HL-60 (cell line): ENCODE measurements at regions not wholly inside any gene's neighbourhood (a gene's known extent, or its start where the extent isn't known, plus 50 kb on each side); places are given as distances from the start of the nearest gene placed in this dataset.

Experiments
- DNase-seq, 2 experiments: peaks; one replicate each; pipeline ENCODE4 v3.0.0-alpha.2; 2010 to 2020; ENCODE audit warnings: low read depth in 1 of 2, low spot score in 1 of 2
- H3K27ac ChIP-seq: fragments of 250-450 bp; sonication (Bioruptor Pico); replicated peaks from 2 replicates; pipeline ENCODE4 v1.5.1; 2020; ENCODE audit warnings: mild to moderate bottlenecking, moderate library complexity
- H3K27me3 ChIP-seq: fragments of 250-450 bp; sonication (Bioruptor Pico); 2 replicates; pipeline ENCODE4 v1.5.1; 2021; ENCODE audit warnings: mild to moderate bottlenecking, moderate library complexity; ENCODE audit not compliant: insufficient read depth, poor library complexity, severe bottlenecking
- H3K4me3 ChIP-seq: replicated peaks from 2 replicates; pipeline ENCODE4 v1.5.1; 2011; ENCODE audit warnings: mild to moderate bottlenecking, control low read depth, low read length; ENCODE audit not compliant: insufficient read depth
- CTCF ChIP-seq: IDR thresholded peaks from one replicate; pipeline ENCODE4 v1.5.1; 2011; ENCODE audit warnings: low read length, control low read depth, inconsistent platforms; ENCODE audit not compliant: insufficient read depth
- GABPA ChIP-seq: IDR thresholded peaks from 2 replicates; pipeline ENCODE4 v1.6.1; 2012; ENCODE audit warnings: low read depth
- POLR2AphosphoS5 ChIP-seq: IDR thresholded peaks from 2 replicates; pipeline ENCODE4 v1.6.1; 2012; ENCODE audit warnings: low read depth
- REST ChIP-seq: IDR thresholded peaks from 2 replicates; pipeline ENCODE4 v1.6.1; 2012; ENCODE audit warnings: low read depth; ENCODE audit not compliant: insufficient replicate concordance
- SPI1 ChIP-seq: IDR thresholded peaks from 2 replicates; pipeline ENCODE4 v1.6.1; 2012; ENCODE audit warnings: low read depth, mild to moderate bottlenecking, borderline replicate concordance

GRCh38 chr15:39498629-39499028, 82.2 kb upstream of the THBS1 start:
- Histone ChIP-seq H3K4me3 (no peak overlapping the region), H3K27ac (no peak overlapping the region)
- TF ChIP-seq CTCF (no peak), GABPA (no peak), SPI1 (no peak), POLR2AphosphoS5 (no peak), REST (no peak)

GRCh38 chr15:39499042-39499441, 81.8 kb upstream of the THBS1 start:
- Histone ChIP-seq H3K27ac (no peak overlapping the region), H3K27me3 (no peaks in the 10 kb centered on the region), H3K4me3 (no peak overlapping the region)
- no peak for TF ChIP-seq GABPA
- no peak for TF ChIP-seq REST
- no peak for TF ChIP-seq CTCF
- no peak for TF ChIP-seq SPI1
- no peak for TF ChIP-seq POLR2AphosphoS5
- DNase-seq = no peak

More at GRCh38 chr15:39498629-39499028, 82.2 kb upstream of the THBS1 start:
- H3K27me3 ChIP-seq = no peaks in the 10 kb centered on the region
- DNase-seq = no peak

GRCh38 chr15:39499681-39500080, 81.2 kb upstream of the THBS1 start:
- DNase-seq = no peak
- H3K27ac ChIP-seq = no peak overlapping the region
- TF ChIP-seq GABPA (no peak), REST (no peak), POLR2AphosphoS5 (no peak), CTCF (no peak), SPI1 (no peak)
- H3K27me3 ChIP-seq = no peaks in the 10 kb centered on the region
- H3K4me3 ChIP-seq = no peak overlapping the region
